ENCODE measurements at regions not wholly inside any gene's neighbourhood (a gene's known extent, or its start where the extent isn't known, plus 50 kb on each side); places are given as distances from the start of the nearest gene placed in this dataset.

- no peaks in the 10 kb centered on the region for H4K20me1 ChIP-seq (ENCODE audit: insufficient read depth, low read length)
- TF ChIP-seq CTCF (IDR thresholded peaks at IDR 0.05): no peak
- no peak for DNase-seq
- no peaks in the 10 kb centered on the region for H3K27me3 ChIP-seq (ENCODE audit: control insufficient read depth in 2 of 2, insufficient read depth in 2 of 2, low read length in 2 of 2)
- no peak overlapping the region for H2AFZ ChIP-seq (ENCODE audit: insufficient read depth, low read depth, low read length, poor library complexity, severe bottlenecking)
- no peak overlapping the region for H3K4me3 ChIP-seq (replicated peaks in 1 of 3; ENCODE audit: low read depth in 2 of 3, low read length in 3 of 3)
- H3K9me3 ChIP-seq (replicated peaks in 1 of 2; ENCODE audit: control insufficient read depth in 1 of 2, insufficient read depth in 1 of 2, low read length in 2 of 2): no peaks in the 10 kb centered on the region
- no peaks in the 10 kb centered on the region for H3K79me2 ChIP-seq (ENCODE audit: insufficient read depth, low read length)
- H3K4me2 ChIP-seq (replicated peaks; ENCODE audit: extremely low read depth, low read length, poor library complexity, severe bottlenecking): no peak overlapping the region
- peaks cover 2% of the 10 kb centered on the region in 3 donors for H3K27me3 Mint-ChIP-seq (ENCODE audit: low read depth in 3 of 3)
- H3K4me3 Mint-ChIP-seq: no peak overlapping the region
- no peak overlapping the region for H3K27ac Mint-ChIP-seq
- H3K4me1 Mint-ChIP-seq: peaks cover 14% of the 10 kb centered on the region
- WGBS (ENCODE audit: insufficient coverage): no CpG with 5 or more reads among the region's 4 CpGs
- peaks cover 6 to 7% of the 10 kb centered on the region in 2 donors for H3K4me1 ChIP-seq (ENCODE audit: control insufficient read depth in 1 of 2, insufficient read depth in 2 of 2, low read length in 2 of 2)
- no peak overlapping the region for H3K27ac ChIP-seq (ENCODE audit: low read depth in 1 of 2, low read length in 2 of 2)
- H3K36me3 Mint-ChIP-seq: no peaks in the 10 kb centered on the region
- intact Hi-C loops (cut with micrococcal nuclease): no loop called here
- H3K9me3 Mint-ChIP-seq: peaks cover 0 to 2% (median 0%) of the 10 kb centered on the region in 7 donors
- no peak overlapping the region for H3K9ac ChIP-seq (ENCODE audit: insufficient read depth, low read length, poor library complexity, severe bottlenecking)
- H3K36me3 ChIP-seq (replicated peaks in 1 of 2; ENCODE audit: control insufficient read depth in 1 of 2, insufficient read depth in 2 of 2, low read length in 2 of 2): no peaks in the 10 kb centered on the region
Observed at GRCh38 chr10:120658943-120659885, 191.9 kb upstream of the WDR11 start.

- Histone ChIP-seq H3K4me2 (replicated peaks; ENCODE audit: extremely low read depth, low read length, poor library complexity, severe bottlenecking) (no peak overlapping the region), H2AFZ (ENCODE audit: insufficient read depth, low read depth, low read length, poor library complexity, severe bottlenecking) (no peak overlapping the region), H4K20me1 (ENCODE audit: insufficient read depth, low read length) (no peaks in the 10 kb centered on the region), H3K9ac (ENCODE audit: insufficient read depth, low read length, poor library complexity, severe bottlenecking) (no peak overlapping the region), H3K36me3 (replicated peaks in 1 of 2; ENCODE audit: control insufficient read depth in 1 of 2, insufficient read depth in 2 of 2, low read length in 2 of 2) (no peaks in the 10 kb centered on the region), H3K79me2 (ENCODE audit: insufficient read depth, low read length) (no peaks in the 10 kb centered on the region), H3K4me3 (replicated peaks in 1 of 3; ENCODE audit: low read depth in 2 of 3, low read length in 3 of 3) (no peak overlapping the region), H3K27ac (ENCODE audit: low read depth in 1 of 2, low read length in 2 of 2) (no peak overlapping the region), H3K9me3 (replicated peaks in 1 of 2; ENCODE audit: control insufficient read depth in 1 of 2, insufficient read depth in 1 of 2, low read length in 2 of 2) (no peaks in the 10 kb centered on the region), H3K4me1 (ENCODE audit: control insufficient read depth in 1 of 2, insufficient read depth in 2 of 2, low read length in 2 of 2) (peaks cover 9 to 10% of the 10 kb centered on the region in 2 donors), H3K27me3 (ENCODE audit: control insufficient read depth in 2 of 2, insufficient read depth in 2 of 2, low read length in 2 of 2) (no peaks in the 10 kb centered on the region)
- H3K27me3 Mint-ChIP-seq (ENCODE audit: low read depth in 3 of 3): peaks cover 0 to 2% (median under 1%) of the 10 kb centered on the region in 3 donors
- DNase-seq: no peak
- 100% methylated on average over 4 of the region's 4 CpGs for WGBS (ENCODE audit: insufficient coverage)
- no peak overlapping the region for H3K27ac Mint-ChIP-seq
- no peak overlapping the region for H3K4me3 Mint-ChIP-seq
- intact Hi-C loops (cut with micrococcal nuclease): no loop called here
- H3K36me3 Mint-ChIP-seq: no peaks in the 10 kb centered on the region
- no peak for TF ChIP-seq CTCF (IDR thresholded peaks at IDR 0.05)
- peaks cover 10% of the 10 kb centered on the region for H3K4me1 Mint-ChIP-seq
- H3K9me3 Mint-ChIP-seq: peaks cover 0 to 1% (median 0%) of the 10 kb centered on the region in 7 donors
Observed at GRCh38 chr10:120666308-120666707, 184.9 kb upstream of the WDR11 start.

Measured in CD14-positive monocyte (primary cell).